ENCODE measurements at regions not wholly inside any gene's neighbourhood (a gene's known extent, or its start where the extent isn't known, plus 50 kb on each side); places are given as distances from the start of the nearest gene placed in this dataset.

DNA sequence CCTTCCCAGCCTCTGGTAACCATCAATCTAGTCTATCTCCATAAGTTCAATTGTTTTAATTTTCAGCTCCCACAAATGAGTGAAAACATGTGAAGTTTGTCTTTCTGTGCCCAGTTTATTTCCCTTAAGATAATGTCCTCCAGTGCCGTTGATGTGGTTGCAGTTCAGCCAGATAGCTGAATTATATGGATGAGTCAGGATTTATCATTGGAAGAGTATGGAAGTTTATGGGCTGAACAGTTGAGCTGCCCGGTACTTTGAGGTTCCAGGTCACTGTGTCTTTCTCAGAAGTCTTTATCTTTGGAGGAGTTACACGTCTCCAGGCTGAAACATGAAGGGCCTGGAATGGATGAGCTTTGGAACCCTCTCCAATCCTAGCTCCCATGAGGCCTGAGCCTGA is 120.1 kb downstream of the ASCL4 start:
- TF ChIP-seq, protein P1, sequence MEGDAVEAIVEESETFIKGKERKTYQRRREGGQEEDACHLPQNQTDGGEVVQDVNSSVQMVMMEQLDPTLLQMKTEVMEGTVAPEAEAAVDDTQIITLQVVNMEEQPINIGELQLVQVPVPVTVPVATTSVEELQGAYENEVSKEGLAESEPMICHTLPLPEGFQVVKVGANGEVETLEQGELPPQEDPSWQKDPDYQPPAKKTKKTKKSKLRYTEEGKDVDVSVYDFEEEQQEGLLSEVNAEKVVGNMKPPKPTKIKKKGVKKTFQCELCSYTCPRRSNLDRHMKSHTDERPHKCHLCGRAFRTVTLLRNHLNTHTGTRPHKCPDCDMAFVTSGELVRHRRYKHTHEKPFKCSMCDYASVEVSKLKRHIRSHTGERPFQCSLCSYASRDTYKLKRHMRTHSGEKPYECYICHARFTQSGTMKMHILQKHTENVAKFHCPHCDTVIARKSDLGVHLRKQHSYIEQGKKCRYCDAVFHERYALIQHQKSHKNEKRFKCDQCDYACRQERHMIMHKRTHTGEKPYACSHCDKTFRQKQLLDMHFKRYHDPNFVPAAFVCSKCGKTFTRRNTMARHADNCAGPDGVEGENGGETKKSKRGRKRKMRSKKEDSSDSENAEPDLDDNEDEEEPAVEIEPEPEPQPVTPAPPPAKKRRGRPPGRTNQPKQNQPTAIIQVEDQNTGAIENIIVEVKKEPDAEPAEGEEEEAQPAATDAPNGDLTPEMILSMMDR (IDR thresholded peaks at IDR 0.05) = no peak
- no peak for TF ChIP-seq POLR2A (IDR thresholded peaks at IDR 0.05)

All from lower leg skin (tissue), 3 donors.